Neural cell (in vitro differentiated cells): ENCODE measurements at regions not wholly inside any gene's neighbourhood (a gene's known extent, or its start where the extent isn't known, plus 50 kb on each side); places are given as distances from the start of the nearest gene placed in this dataset.
"Not testable (repeated sequence)": the region's sequence is repeated elsewhere in the genome, so short reads cannot be mapped to it uniquely, and the experiment has no call there.

Experiments used
- H2AFZ ChIP-seq: fragments of 200-600, 300-800 bp; sonication (generic), shearing (Covaris generic); 2 replicates; pipeline ENCODE4 v1.6.0; 2014; ENCODE audit warnings: low read depth, mild to moderate bottlenecking, antibody characterized with exemption, low read length, moderate library complexity
- H3F3A ChIP-seq: fragments of 200-600 bp; shearing (Covaris generic); 2 replicates; pipeline ENCODE4 v1.6.1; 2016; ENCODE audit warnings: mild to moderate bottlenecking, moderate library complexity, mixed read lengths, antibody characterized with exemption, low read length; ENCODE audit not compliant: insufficient read depth, poor library complexity, severe bottlenecking
- H3K27ac ChIP-seq: fragments of 200-600, 300-800 bp; sonication (generic), shearing (Covaris generic); 2 replicates; pipeline ENCODE4 v1.5.1; 2014; ENCODE audit warnings: mild to moderate bottlenecking, low read length, moderate library complexity
- H3K27me3 ChIP-seq: fragments of 300-800, 200-600 bp; sonication (generic), shearing (Covaris generic); 2 replicates; pipeline ENCODE4 v1.6.0; 2014; ENCODE audit warnings: mild to moderate bottlenecking, low read depth, low read length, moderate library complexity; ENCODE audit not compliant: insufficient read depth
- H3K36me3 ChIP-seq: fragments of 300-800, 200-600 bp; sonication (generic), shearing (Covaris generic); 2 replicates; pipeline ENCODE4 v1.5.1; 2014; ENCODE audit warnings: mild to moderate bottlenecking, antibody characterized with exemption, low read length, moderate library complexity; ENCODE audit not compliant: insufficient read depth
- H3K4me2 ChIP-seq: fragments of 300-800, 200-600 bp; sonication (generic), shearing (Covaris generic); 2 replicates; pipeline ENCODE4 v1.6.0; 2014; ENCODE audit warnings: mild to moderate bottlenecking, low read length
- H3K4me3 ChIP-seq: fragments of 300-800, 200-600 bp; sonication (generic), shearing (Covaris generic); 2 replicates; pipeline ENCODE4 v1.5.1; 2014; ENCODE audit warnings: mild to moderate bottlenecking, low read length, moderate library complexity
- H3K79me2 ChIP-seq: fragments of 200-600 bp; shearing (Covaris generic); replicated peaks from 2 replicates; pipeline ENCODE4 v1.6.0; 2014; ENCODE audit warnings: mild to moderate bottlenecking, low read length, moderate library complexity; ENCODE audit not compliant: insufficient read depth
- H3K9ac ChIP-seq: fragments of 300-800, 200-600 bp; sonication (generic), shearing (Covaris generic); 2 replicates; pipeline ENCODE4 v1.6.1; 2016; ENCODE audit warnings: mild to moderate bottlenecking, low read length, mixed read lengths
- H3K9me2 ChIP-seq: fragments of 200-600 bp; shearing (Covaris generic); 2 replicates; pipeline ENCODE4 v1.6.1; 2016; ENCODE audit warnings: mild to moderate bottlenecking, low read length, mixed read lengths; ENCODE audit not compliant: insufficient read depth
- H3K9me3 ChIP-seq: fragments of 200-600, 300-800 bp; sonication (generic), shearing (Covaris generic); 2 replicates; pipeline ENCODE4 v1.6.1; 2016; ENCODE audit warnings: mild to moderate bottlenecking, mixed run types, low read length, moderate library complexity, mixed read lengths
- H4K20me1 ChIP-seq: fragments of 200-600 bp; shearing (Covaris generic); 2 replicates; pipeline ENCODE4 v1.6.1; 2016; ENCODE audit warnings: mild to moderate bottlenecking, mixed run types; ENCODE audit not compliant: insufficient read depth
- EP300 ChIP-seq: fragments of 450-650 bp; conservative IDR thresholded peaks from 2 replicates; pipeline ENCODE4 v1.6.1; 2014; ENCODE audit warnings: antibody characterized with exemption, mild to moderate bottlenecking, moderate library complexity; ENCODE audit not compliant: poor library complexity, severe bottlenecking
- EZH2 ChIP-seq: fragments of 200-600, 300-800 bp; shearing (Covaris generic), sonication (generic); IDR thresholded peaks from 2 replicates; pipeline ENCODE4 v1.6.1; 2014; ENCODE audit warnings: antibody characterized with exemption, low read length, borderline replicate concordance, mild to moderate bottlenecking; ENCODE audit not compliant: insufficient read depth, poor library complexity, severe bottlenecking
- MXI1 ChIP-seq: fragments of 450-650 bp; conservative IDR thresholded peaks from 2 replicates; pipeline ENCODE4 v1.6.1; 2014; ENCODE audit warnings: antibody characterized with exemption, mild to moderate bottlenecking; ENCODE audit not compliant: poor library complexity, severe bottlenecking
- POLR2AphosphoS5 ChIP-seq: IDR thresholded peaks from 2 replicates; pipeline ENCODE4 v1.6.1; 2012
- SMC3 ChIP-seq: fragments of 450-650 bp; conservative IDR thresholded peaks from 2 replicates; pipeline ENCODE4 v1.6.1; 2014; ENCODE audit warnings: antibody characterized with exemption, mild to moderate bottlenecking, moderate library complexity; ENCODE audit not compliant: poor library complexity
- TAF1 ChIP-seq: IDR thresholded peaks from 2 replicates; pipeline ENCODE4 v1.6.1; 2012; ENCODE audit warnings: low read depth
- TF ChIP-seq, protein P1 (sequence below): IDR thresholded peaks from 2 replicates; pipeline ENCODE4 v1.6.1; 2012; ENCODE audit warnings: borderline replicate concordance

DNA sequence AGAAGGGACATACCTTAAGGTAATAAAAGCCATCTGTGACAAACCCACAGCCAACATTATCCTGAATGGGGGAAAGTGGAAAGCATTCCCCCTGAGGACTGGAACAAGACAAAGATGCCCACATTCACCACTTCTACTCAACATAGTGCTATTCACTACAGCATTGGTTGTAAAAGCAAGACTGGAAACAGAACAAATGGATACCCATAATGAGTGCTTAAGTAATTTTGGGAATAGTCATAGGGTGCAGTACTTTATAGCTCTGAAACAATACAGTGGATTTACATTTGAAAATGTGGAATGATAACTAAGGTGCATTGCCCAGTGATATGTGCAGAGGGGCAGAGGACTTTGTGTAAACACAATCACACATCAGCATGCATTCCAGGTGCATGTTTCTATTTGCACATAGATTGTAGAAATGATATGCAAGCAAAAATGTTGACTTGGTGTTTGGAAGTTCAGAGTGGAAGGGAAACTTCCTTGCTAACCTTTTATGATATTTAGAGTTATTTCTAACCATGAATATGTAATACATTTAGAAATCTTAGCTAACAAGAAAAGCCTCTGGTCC, 112.3 kb downstream of the IGLL1 start:
- Histone ChIP-seq H4K20me1 (no peaks in the 10 kb centered on the region), H2AFZ (no peak overlapping the region), H3K27me3 (no peaks in the 10 kb centered on the region), H3K9me2 (no peaks in the 10 kb centered on the region), H3K9ac (no peak overlapping the region), H3K9me3 (no peaks in the 10 kb centered on the region), H3K4me2 (no peak overlapping the region), H3K79me2 (no peaks in the 10 kb centered on the region), H3K36me3 (no peaks in the 10 kb centered on the region), H3K27ac (no peak overlapping the region), H3K4me3 (no peak overlapping the region), H3F3A (no peaks in the 10 kb centered on the region)
- TF ChIP-seq POLR2AphosphoS5 (no peak), MXI1 (no peak)

- Histone ChIP-seq H3F3A (no peaks in the 10 kb centered on the region), H3K9ac (no peak overlapping the region), H3K36me3 (no peaks in the 10 kb centered on the region), H3K4me3 (no peak overlapping the region), H3K9me2 (no peaks in the 10 kb centered on the region), H3K9me3 (no peaks in the 10 kb centered on the region), H3K27ac (no peak overlapping the region), H3K4me2 (no peak overlapping the region), H4K20me1 (no peaks in the 10 kb centered on the region), H3K27me3 (no peaks in the 10 kb centered on the region), H3K79me2 (no peaks in the 10 kb centered on the region), H2AFZ (no peak overlapping the region)
- no peak for TF ChIP-seq EZH2
- TF ChIP-seq POLR2AphosphoS5 = no peak
- TF ChIP-seq, protein P1, sequence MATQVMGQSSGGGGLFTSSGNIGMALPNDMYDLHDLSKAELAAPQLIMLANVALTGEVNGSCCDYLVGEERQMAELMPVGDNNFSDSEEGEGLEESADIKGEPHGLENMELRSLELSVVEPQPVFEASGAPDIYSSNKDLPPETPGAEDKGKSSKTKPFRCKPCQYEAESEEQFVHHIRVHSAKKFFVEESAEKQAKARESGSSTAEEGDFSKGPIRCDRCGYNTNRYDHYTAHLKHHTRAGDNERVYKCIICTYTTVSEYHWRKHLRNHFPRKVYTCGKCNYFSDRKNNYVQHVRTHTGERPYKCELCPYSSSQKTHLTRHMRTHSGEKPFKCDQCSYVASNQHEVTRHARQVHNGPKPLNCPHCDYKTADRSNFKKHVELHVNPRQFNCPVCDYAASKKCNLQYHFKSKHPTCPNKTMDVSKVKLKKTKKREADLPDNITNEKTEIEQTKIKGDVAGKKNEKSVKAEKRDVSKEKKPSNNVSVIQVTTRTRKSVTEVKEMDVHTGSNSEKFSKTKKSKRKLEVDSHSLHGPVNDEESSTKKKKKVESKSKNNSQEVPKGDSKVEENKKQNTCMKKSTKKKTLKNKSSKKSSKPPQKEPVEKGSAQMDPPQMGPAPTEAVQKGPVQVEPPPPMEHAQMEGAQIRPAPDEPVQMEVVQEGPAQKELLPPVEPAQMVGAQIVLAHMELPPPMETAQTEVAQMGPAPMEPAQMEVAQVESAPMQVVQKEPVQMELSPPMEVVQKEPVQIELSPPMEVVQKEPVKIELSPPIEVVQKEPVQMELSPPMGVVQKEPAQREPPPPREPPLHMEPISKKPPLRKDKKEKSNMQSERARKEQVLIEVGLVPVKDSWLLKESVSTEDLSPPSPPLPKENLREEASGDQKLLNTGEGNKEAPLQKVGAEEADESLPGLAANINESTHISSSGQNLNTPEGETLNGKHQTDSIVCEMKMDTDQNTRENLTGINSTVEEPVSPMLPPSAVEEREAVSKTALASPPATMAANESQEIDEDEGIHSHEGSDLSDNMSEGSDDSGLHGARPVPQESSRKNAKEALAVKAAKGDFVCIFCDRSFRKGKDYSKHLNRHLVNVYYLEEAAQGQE = no peak
- no peak for TF ChIP-seq EP300
- TF ChIP-seq SMC3 = no peak
- TF ChIP-seq TAF1 = no peak
These were observed 113.7 kb downstream of the IGLL1 start for GRCh38 chr22:23466351-23466750.

- H3K9me2 ChIP-seq, H3K9me3 ChIP-seq, H3K27me3 ChIP-seq, H4K20me1 ChIP-seq, H2AFZ ChIP-seq, H3K4me3 ChIP-seq, H3F3A ChIP-seq, H3K27ac ChIP-seq, H3K79me2 ChIP-seq, H3K36me3 ChIP-seq, H3K4me2 ChIP-seq, H3K9ac ChIP-seq: not testable (repeated sequence)
These were observed 115.3 kb downstream of the IGLL1 start for GRCh38 chr22:23464796-23465195.

GRCh38 chr22:23460517-23461031, 119.5 kb downstream of the IGLL1 start:
- H3K9me3 ChIP-seq, H3K9ac ChIP-seq, H3K36me3 ChIP-seq, H3K4me2 ChIP-seq, H3K27ac ChIP-seq, H3K79me2 ChIP-seq, H3K27me3 ChIP-seq, H4K20me1 ChIP-seq, H3K4me3 ChIP-seq, H2AFZ ChIP-seq, H3F3A ChIP-seq, H3K9me2 ChIP-seq: not testable (repeated sequence)

DNA sequence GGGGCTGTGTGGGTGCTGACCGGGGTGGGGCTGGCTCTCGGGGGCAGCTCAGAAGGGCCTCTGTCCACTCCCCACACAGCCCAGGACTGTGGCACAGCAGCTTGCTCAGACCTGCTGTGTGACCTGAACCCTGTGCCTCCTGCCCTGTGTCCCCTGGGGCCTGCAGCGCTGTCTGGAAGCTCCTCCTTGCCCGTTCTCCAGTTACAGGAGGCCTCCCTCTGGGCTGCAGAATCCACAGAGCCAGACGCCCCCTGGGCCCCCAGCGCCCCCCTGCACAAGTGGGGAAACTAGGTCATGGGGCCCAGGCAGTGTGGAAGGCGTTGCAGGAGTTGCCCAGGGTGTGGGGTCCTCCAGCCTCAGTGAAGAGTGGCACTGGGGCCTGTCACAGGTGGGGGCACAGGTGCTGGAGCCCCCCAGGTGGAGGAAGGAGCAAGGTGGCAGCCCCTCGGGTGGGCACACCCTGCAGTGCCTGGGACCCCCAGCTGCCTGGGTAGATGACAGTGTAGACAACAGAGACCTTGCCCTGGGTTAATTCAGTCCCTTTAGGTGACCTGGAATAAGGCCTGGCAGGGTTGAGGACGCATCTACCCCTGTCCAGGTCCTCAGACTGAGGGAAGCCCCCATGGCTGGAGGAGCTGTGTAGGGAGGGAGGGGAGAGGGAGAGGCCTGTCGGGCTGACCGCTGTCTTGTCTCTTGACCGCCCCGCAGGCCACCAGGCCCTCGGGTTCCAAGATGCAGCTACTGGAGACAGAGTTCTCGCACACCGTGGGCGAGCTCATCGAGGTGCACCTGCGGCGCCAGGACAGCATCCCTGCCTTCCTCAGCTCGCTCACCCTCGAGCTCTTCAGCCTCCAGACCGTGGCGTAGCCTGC, 120.2 kb downstream of the IGLL1 start:
- not testable (repeated sequence) for H3K4me2 ChIP-seq, H3K79me2 ChIP-seq, H2AFZ ChIP-seq, H4K20me1 ChIP-seq, H3K27me3 ChIP-seq, H3K4me3 ChIP-seq, H3K9ac ChIP-seq, H3K27ac ChIP-seq, H3K9me2 ChIP-seq, H3F3A ChIP-seq, H3K9me3 ChIP-seq, H3K36me3 ChIP-seq
